Mesenchymal stem cell (in vitro differentiated cells and primary cell): ENCODE measurements at regions not wholly inside any gene's neighbourhood (a gene's known extent, or its start where the extent isn't known, plus 50 kb on each side); places are given as distances from the start of the nearest gene placed in this dataset.
A peak's percentile ranks its signal among the peaks of the same experiment; 100 is the strongest.

ENCODE experiments used
- DNase-seq: peaks from one replicate; pipeline ENCODE4 v3.0.0-alpha.2; 2013
- H2AFZ ChIP-seq: one replicate; pipeline ENCODE4 v1.6.1; 2013; ENCODE audit warnings: low read depth, mild to moderate bottlenecking, control low read depth, inconsistent platforms, low read length, moderate library complexity
- H2AK5ac ChIP-seq: 2 replicates; pipeline ENCODE4 v1.6.1; 2013; ENCODE audit warnings: low read length, moderate library complexity, mild to moderate bottlenecking, inconsistent platforms; ENCODE audit not compliant: severe bottlenecking
- H2BK120ac ChIP-seq: one replicate; pipeline ENCODE4 v1.6.1; 2013; ENCODE audit warnings: low read depth, mild to moderate bottlenecking, inconsistent platforms, low read length, moderate library complexity
- H2BK12ac ChIP-seq, 2 experiments: one replicate each; pipeline ENCODE4 v1.6.1; 2013; ENCODE audit warnings: inconsistent platforms in 2 of 2, low read length in 2 of 2, mild to moderate bottlenecking in 2 of 2, moderate library complexity in 2 of 2, control low read depth in 1 of 2
- H2BK15ac ChIP-seq: one replicate; pipeline ENCODE4 v1.6.1; 2013; ENCODE audit warnings: mild to moderate bottlenecking, low read depth, inconsistent platforms; ENCODE audit not compliant: poor library complexity, severe bottlenecking
- H2BK5ac ChIP-seq: 2 replicates; pipeline ENCODE4 v1.6.1; 2013; ENCODE audit warnings: low read depth, mild to moderate bottlenecking, low read length, control low read depth, inconsistent platforms; ENCODE audit not compliant: poor library complexity, severe bottlenecking
- H3K14ac ChIP-seq, 2 experiments: one replicate each; pipeline ENCODE4 v1.6.1; 2013; ENCODE audit warnings: inconsistent platforms in 2 of 2, low read length in 2 of 2, control low read depth in 1 of 2, mild to moderate bottlenecking in 1 of 2, moderate library complexity in 1 of 2
- H3K18ac ChIP-seq, 2 experiments: one replicate each; pipeline ENCODE4 v1.6.1; 2013; ENCODE audit warnings: inconsistent platforms in 2 of 2, low read length in 2 of 2, control low read depth in 1 of 2, low read depth in 1 of 2, mild to moderate bottlenecking in 1 of 2
- H3K23ac ChIP-seq, 2 experiments: one replicate each; pipeline ENCODE4 v1.6.1; 2013; ENCODE audit warnings: inconsistent platforms in 2 of 2, low read length in 2 of 2, mild to moderate bottlenecking in 2 of 2, moderate library complexity in 2 of 2, control low read depth in 1 of 2
- H3K27ac ChIP-seq: 2 replicates; pipeline ENCODE4 v1.5.1; 2013; ENCODE audit warnings: mild to moderate bottlenecking, moderate library complexity, low read length, control low read depth, inconsistent platforms; ENCODE audit not compliant: poor library complexity, severe bottlenecking
- H3K27me3 ChIP-seq, 2 experiments: 2 replicates each; pipeline versions ENCODE4 v1.6.1 to v1.7.0; 2013; ENCODE audit warnings: low read length in 2 of 2, mild to moderate bottlenecking in 2 of 2, moderate library complexity in 2 of 2, control low read depth in 1 of 2, inconsistent platforms in 1 of 2; ENCODE audit not compliant: control insufficient read depth in 1 of 2, insufficient read depth in 1 of 2
- H3K36me3 ChIP-seq, 2 experiments: 2 replicates each; pipeline versions ENCODE4 v1.6.1 to v1.7.0; 2013; ENCODE audit warnings: low read length in 2 of 2, control low read depth in 1 of 2, inconsistent platforms in 1 of 2, low read depth in 1 of 2, mild to moderate bottlenecking in 1 of 2; ENCODE audit not compliant: insufficient read depth in 2 of 2, control insufficient read depth in 1 of 2
- H3K4ac ChIP-seq, 2 experiments: one replicate each; pipeline ENCODE4 v1.6.1; 2013; ENCODE audit warnings: inconsistent platforms in 2 of 2, low read length in 2 of 2, mild to moderate bottlenecking in 2 of 2, moderate library complexity in 2 of 2, control low read depth in 1 of 2, low read depth in 1 of 2
- H3K4me1 ChIP-seq: 2 replicates; pipeline ENCODE4 v1.6.1; 2013; ENCODE audit warnings: low read depth, low read length, control low read depth; ENCODE audit not compliant: control insufficient read depth, insufficient read depth
- H3K4me2 ChIP-seq: 2 replicates; pipeline ENCODE4 v1.6.1; 2013; ENCODE audit warnings: low read length, mild to moderate bottlenecking, inconsistent platforms; ENCODE audit not compliant: poor library complexity, severe bottlenecking
- H3K4me3 ChIP-seq, 2 experiments: 2 replicates each; pipeline versions ENCODE4 v1.5.1 to v1.7.0; 2013; ENCODE audit warnings: low read length in 2 of 2, mild to moderate bottlenecking in 2 of 2, control low read depth in 1 of 2, low read depth in 1 of 2; ENCODE audit not compliant: insufficient read depth in 1 of 2
- H3K79me1 ChIP-seq: replicated peaks from 2 replicates; pipeline ENCODE4 v1.6.1; 2013; ENCODE audit warnings: mild to moderate bottlenecking, control low read depth, low read length, inconsistent platforms; ENCODE audit not compliant: poor library complexity, severe bottlenecking
- H3K9ac ChIP-seq: 2 replicates; pipeline ENCODE4 v1.7.0; 2013; ENCODE audit warnings: mild to moderate bottlenecking, low read length, moderate library complexity
- H3K9me3 ChIP-seq: 2 replicates; pipeline ENCODE4 v1.7.0; 2013; ENCODE audit warnings: mild to moderate bottlenecking, low read length; ENCODE audit not compliant: control insufficient read depth
- H4K8ac ChIP-seq: one replicate; pipeline ENCODE4 v1.6.1; 2013; ENCODE audit warnings: inconsistent platforms, mild to moderate bottlenecking, low read length, moderate library complexity
- H4K91ac ChIP-seq: one replicate; pipeline ENCODE4 v1.6.1; 2013; ENCODE audit warnings: mild to moderate bottlenecking, low read length, inconsistent platforms
- WGBS: methylation state at CpG from one replicate; pipeline ENCODE4 v1.1.7; 2013; ENCODE audit warnings: mixed read lengths; 5-methylcytosine and 5-hydroxymethylcytosine counted together

DNA sequence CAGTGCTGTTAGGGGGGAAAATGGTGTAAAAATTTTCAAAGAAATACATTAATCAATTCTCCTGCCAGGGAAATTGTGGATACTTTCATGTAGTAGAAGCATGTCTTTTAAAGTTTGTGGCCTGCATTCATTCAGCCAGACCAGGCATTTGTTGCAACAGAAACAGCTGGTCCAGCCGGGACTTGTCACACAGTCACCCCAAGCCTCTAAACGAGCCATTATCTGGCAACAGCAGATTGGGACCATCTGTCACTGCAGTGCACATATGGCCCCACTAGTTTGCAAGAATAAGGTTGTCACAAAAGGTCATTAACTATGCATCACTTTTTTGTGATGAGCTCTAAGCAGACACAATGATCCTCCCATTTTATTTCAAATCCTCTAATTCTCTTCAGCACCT lies 193.9 kb downstream of the PHLDA1 start:
- no peaks in the 10 kb centered on the region for H3K79me1 ChIP-seq

DNA sequence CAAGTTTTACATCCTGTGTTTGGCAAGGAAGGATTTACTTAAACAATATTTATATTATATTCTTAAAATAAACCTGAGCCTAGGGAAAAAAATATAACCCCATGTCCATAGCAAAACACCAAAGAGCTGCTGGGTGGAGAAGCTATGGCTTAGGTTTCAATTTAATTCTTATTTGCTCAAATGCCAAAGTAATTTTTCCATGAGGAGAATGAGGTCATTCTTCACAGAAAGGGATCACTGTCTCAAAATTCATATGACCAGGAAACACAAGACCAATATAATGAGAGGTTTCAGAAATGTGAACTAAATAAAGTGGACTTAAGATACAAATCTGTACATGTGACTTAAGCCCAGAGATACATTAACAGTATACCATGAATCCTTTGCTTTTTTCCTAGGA lies 195.0 kb downstream of the PHLDA1 start:
- Histone ChIP-seq H3K9me3 (peaks cover 5% of the 10 kb centered on the region), H2BK5ac (no peak overlapping the region), H3K14ac (no peak overlapping the region), H3K79me1 (no peaks in the 10 kb centered on the region), H4K8ac (no peak overlapping the region), H3K18ac (no peak overlapping the region), H2AK5ac (no peak overlapping the region), H3K23ac (no peak overlapping the region), H2BK12ac (no peak overlapping the region), H3K27me3 (no peaks in the 10 kb centered on the region), H3K4me3 (no peak overlapping the region), H2AFZ (no peak overlapping the region), H4K91ac (no peak overlapping the region), H3K36me3 (no peaks in the 10 kb centered on the region), H2BK120ac (no peak overlapping the region), H2BK15ac (no peak overlapping the region), H3K4me2 (no peak overlapping the region), H3K27ac (no peak overlapping the region), H3K9ac (peak overlapping the region; percentile 60), H3K4me1 (peaks cover 5% of the 10 kb centered on the region), H3K4ac (peak overlapping the region in 1 of 2 experiments; percentile 79)
- DNase-seq: no peak

More for the DNA sequence above, 193.9 kb downstream of the PHLDA1 start:
- Histone ChIP-seq H3K9ac (no peak overlapping the region), H3K36me3 (no peaks in the 10 kb centered on the region), H2BK5ac (no peak overlapping the region), H2AK5ac (peak overlapping the region; percentile 62), H3K4me3 (no peak overlapping the region), H3K18ac (no peak overlapping the region), H3K23ac (no peak overlapping the region), H3K14ac (no peak overlapping the region), H4K8ac (no peak overlapping the region), H3K27ac (no peak overlapping the region), H2BK120ac (no peak overlapping the region), H2AFZ (no peak overlapping the region), H2BK15ac (no peak overlapping the region), H3K4ac (no peak overlapping the region), H3K4me1 (peaks cover 4% of the 10 kb centered on the region), H3K9me3 (peaks cover 5% of the 10 kb centered on the region), H3K4me2 (no peak overlapping the region), H3K27me3 (no peaks in the 10 kb centered on the region), H4K91ac (no peak overlapping the region), H2BK12ac (peak overlapping the region in 1 of 2 experiments; percentile 63)
- 18% methylated on average over 2 of the region's 2 CpGs for WGBS
- peak; percentile 63 for DNase-seq

- peak overlapping the region in 1 of 2 experiments; percentile 73 for H3K18ac ChIP-seq
- H4K8ac ChIP-seq: no peak overlapping the region
- no peak overlapping the region for H2AFZ ChIP-seq
- H3K36me3 ChIP-seq: no peaks in the 10 kb centered on the region
- WGBS: 31% methylated on average over 3 of the region's 3 CpGs
- no peak overlapping the region for H4K91ac ChIP-seq
- peaks cover 5% of the 10 kb centered on the region for H3K9me3 ChIP-seq
- H3K4me1 ChIP-seq: peaks cover 5% of the 10 kb centered on the region
- no peaks in the 10 kb centered on the region for H3K27me3 ChIP-seq
- H2AK5ac ChIP-seq: no peak overlapping the region
- no peak overlapping the region for H3K9ac ChIP-seq
- peak overlapping the region; percentile 44 for H3K27ac ChIP-seq
- peak overlapping the region in 1 of 2 experiments; percentile 95 for H2BK12ac ChIP-seq
- H2BK15ac ChIP-seq: no peak overlapping the region
- peak overlapping the region in 1 of 2 experiments; percentile 86 for H3K14ac ChIP-seq
- no peak overlapping the region for H2BK5ac ChIP-seq
- peak overlapping the region in 1 of 2 experiments; percentile 69 for H3K23ac ChIP-seq
- H3K4ac ChIP-seq: peak overlapping the region in 1 of 2 experiments; percentile 94
- H2BK120ac ChIP-seq: no peak overlapping the region
- H3K4me2 ChIP-seq: no peak overlapping the region
- H3K79me1 ChIP-seq: no peaks in the 10 kb centered on the region
- DNase-seq: peak; percentile 52
- H3K4me3 ChIP-seq: no peak overlapping the region
Measured at GRCh38 chr12:75834591-75834990, 197.0 kb downstream of the PHLDA1 start.

DNA sequence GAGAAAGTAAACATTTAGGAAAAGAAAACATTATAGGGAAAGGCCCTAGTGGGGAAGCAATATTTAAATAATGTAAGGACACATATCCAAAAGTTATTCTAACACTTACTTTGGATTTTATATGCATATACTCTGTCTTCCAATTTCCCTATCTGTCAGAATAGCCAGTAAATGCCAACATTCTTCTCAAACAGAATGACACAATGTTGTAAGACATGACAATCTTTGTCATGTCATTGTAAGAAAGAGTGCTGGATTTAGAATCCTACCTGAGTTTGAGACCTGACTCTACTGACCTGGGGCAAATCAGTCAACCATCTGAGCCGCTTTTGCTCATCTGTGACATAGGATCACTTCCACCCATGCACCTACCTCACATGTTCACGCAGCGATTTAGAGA lies 198.3 kb downstream of the PHLDA1 start:
- no CpG with 5 or more reads among the region's 3 CpGs for WGBS
- Histone ChIP-seq H3K9ac (no peak overlapping the region), H3K18ac (no peak overlapping the region), H2AFZ (no peak overlapping the region), H4K91ac (no peak overlapping the region), H3K4ac (no peak overlapping the region), H3K14ac (no peak overlapping the region), H3K79me1 (no peaks in the 10 kb centered on the region), H3K27me3 (no peaks in the 10 kb centered on the region), H2BK5ac (no peak overlapping the region), H3K27ac (no peak overlapping the region), H3K36me3 (no peaks in the 10 kb centered on the region), H2BK120ac (no peak overlapping the region), H2BK15ac (no peak overlapping the region), H4K8ac (no peak overlapping the region), H2BK12ac (no peak overlapping the region), H3K4me3 (no peak overlapping the region), H3K4me1 (peaks cover 5% of the 10 kb centered on the region), H3K4me2 (no peak overlapping the region), H2AK5ac (no peak overlapping the region), H3K23ac (no peak overlapping the region), H3K9me3 (peaks cover under 1% of the 10 kb centered on the region)
- no peak for DNase-seq
